Ovary (tissue), 3 donors: ENCODE measurements at regions not wholly inside any gene's neighbourhood (a gene's known extent, or its start where the extent isn't known, plus 50 kb on each side); places are given as distances from the start of the nearest gene placed in this dataset.

Source experiments
- CTCF ChIP-seq, 3 donors: fragments of 450-650 bp in 2 of 3; fragments of 200-600 bp in 1 of 3; IDR thresholded peaks; one replicate each; pipeline versions ENCODE4 v1.5.1 to v1.8.0; 2016 to 2022; ENCODE audit warnings: antibody characterized with exemption in 3 of 3, mild to moderate bottlenecking in 1 of 3
- EP300 ChIP-seq: sonication (generic); formaldehyde crosslinking; IDR thresholded peaks from one replicate; pipeline ENCODE4 v1.6.1; 2017; ENCODE audit warnings: antibody characterized with exemption
- donor health status: DM: no; HTN: no; CAD: no.

GRCh38 chr1:14173598-14173997 lies 424.9 kb upstream of the KAZN start:
- TF ChIP-seq CTCF (IDR thresholded peaks at IDR 0.05) (no peak), EP300 (no peak)
